Kidney epithelial cell (primary cell): ENCODE measurements at regions not wholly inside any gene's neighbourhood (a gene's known extent, or its start where the extent isn't known, plus 50 kb on each side); places are given as distances from the start of the nearest gene placed in this dataset.

ENCODE experiments used
- DNase-seq: peaks from one replicate; pipeline ENCODE4 v3.0.0-alpha.2; 2010; ENCODE audit warnings: low read depth
- H3K27me3 ChIP-seq: 2 replicates; pipeline ENCODE4 v1.6.0; 2011; ENCODE audit warnings: low read length; ENCODE audit not compliant: control insufficient read depth, insufficient read depth
- H3K36me3 ChIP-seq: 2 replicates; pipeline ENCODE4 v1.5.1; 2011; ENCODE audit warnings: low read length; ENCODE audit not compliant: control insufficient read depth, insufficient read depth
- H3K4me3 ChIP-seq: 2 replicates; pipeline ENCODE4 v1.5.1; 2011; ENCODE audit warnings: low read depth, mild to moderate bottlenecking, control low read depth, low read length
- CTCF ChIP-seq: IDR thresholded peaks from 2 replicates; pipeline ENCODE4 v1.5.1; 2011; ENCODE audit warnings: mild to moderate bottlenecking, moderate library complexity, low read length, control low read depth, inconsistent platforms; ENCODE audit not compliant: insufficient read depth, poor library complexity, severe bottlenecking

- no peak for TF ChIP-seq CTCF
- no peak overlapping the region for H3K4me3 ChIP-seq
- no peaks in the 10 kb centered on the region for H3K27me3 ChIP-seq
- no peaks in the 10 kb centered on the region for H3K36me3 ChIP-seq
- no peak for DNase-seq
Observed at GRCh38 chr5:7053528-7054209, 340.4 kb downstream of the TENT4A start.

- Histone ChIP-seq H3K27me3 (no peaks in the 10 kb centered on the region), H3K4me3 (no peak overlapping the region), H3K36me3 (no peaks in the 10 kb centered on the region)
- no peak for DNase-seq
- TF ChIP-seq CTCF = no peak
Observed at GRCh38 chr5:7066471-7067235, 329.3 kb upstream of the ADCY2 start.

- no peak for TF ChIP-seq CTCF
- no peaks in the 10 kb centered on the region for H3K27me3 ChIP-seq
- no peak for DNase-seq
- H3K4me3 ChIP-seq = no peak overlapping the region
- no peaks in the 10 kb centered on the region for H3K36me3 ChIP-seq
Observed at GRCh38 chr5:7068156-7068555, 327.8 kb upstream of the ADCY2 start.

GRCh38 chr5:7068899-7069298 is 327.0 kb upstream of the ADCY2 start:
- no peak for DNase-seq
- no peaks in the 10 kb centered on the region for H3K27me3 ChIP-seq
- H3K36me3 ChIP-seq = no peaks in the 10 kb centered on the region
- no peak for TF ChIP-seq CTCF
- H3K4me3 ChIP-seq = no peak overlapping the region

GRCh38 chr5:7072188-7072587 is 323.8 kb upstream of the ADCY2 start:
- DNase-seq = no peak
- Histone ChIP-seq H3K27me3 (no peaks in the 10 kb centered on the region), H3K36me3 (no peaks in the 10 kb centered on the region), H3K4me3 (no peak overlapping the region)
- no peak for TF ChIP-seq CTCF
